DOHH2 (cell line): ENCODE measurements at regions not wholly inside any gene's neighbourhood (a gene's known extent, or its start where the extent isn't known, plus 50 kb on each side); places are given as distances from the start of the nearest gene placed in this dataset.

Experiments used
- CTCF ChIP-seq: fragments of 200-600 bp; sonication (generic); IDR thresholded peaks from one replicate; pipeline ENCODE4 v1.5.1; 2014; ENCODE audit warnings: antibody characterized with exemption, mild to moderate bottlenecking, low read depth, low read length; ENCODE audit not compliant: poor library complexity, severe bottlenecking
- EZH2phosphoT487 ChIP-seq: fragments of 200-600 bp; sonication (generic); IDR thresholded peaks from 2 replicates; pipeline ENCODE4 v1.6.1; 2017; ENCODE audit warnings: borderline replicate concordance, mild to moderate bottlenecking, antibody characterized with exemption, low read length, moderate library complexity, mixed read lengths

GRCh38 chr15:38103564-38103963 lies 149.1 kb upstream of the SPRED1 start:
- no peak for TF ChIP-seq CTCF
- no peak for TF ChIP-seq EZH2phosphoT487
